HUES48 (cell line): ENCODE measurements at regions not wholly inside any gene's neighbourhood (a gene's known extent, or its start where the extent isn't known, plus 50 kb on each side); places are given as distances from the start of the nearest gene placed in this dataset.

Source experiments
- H3K27ac ChIP-seq: one replicate; pipeline ENCODE4 v1.7.0; 2013; ENCODE audit warnings: low read depth, low read length, inconsistent platforms
- H3K27me3 ChIP-seq: 2 replicates; pipeline ENCODE4 v1.6.1; 2013; ENCODE audit warnings: mild to moderate bottlenecking, low read length; ENCODE audit not compliant: control insufficient read depth, insufficient read depth
- H3K36me3 ChIP-seq: 2 replicates; pipeline ENCODE4 v1.6.1; 2013; ENCODE audit warnings: low read length; ENCODE audit not compliant: control insufficient read depth, insufficient read depth
- H3K4me1 ChIP-seq: 2 replicates; pipeline ENCODE4 v1.6.1; 2013; ENCODE audit warnings: mild to moderate bottlenecking, low read length; ENCODE audit not compliant: control insufficient read depth, insufficient read depth
- H3K4me3 ChIP-seq: 2 replicates; pipeline ENCODE4 v1.5.1; 2013; ENCODE audit warnings: mild to moderate bottlenecking, low read depth, low read length
- H3K9ac ChIP-seq: 2 replicates; pipeline ENCODE4 v1.6.1; 2013; ENCODE audit warnings: mild to moderate bottlenecking, low read depth, low read length, moderate library complexity
- H3K9me3 ChIP-seq: 2 replicates; pipeline ENCODE4 v1.6.1; 2013; ENCODE audit warnings: low read length; ENCODE audit not compliant: control insufficient read depth, insufficient read depth

- Histone ChIP-seq H3K4me1 (no peaks in the 10 kb centered on the region), H3K27ac (no peak overlapping the region), H3K9ac (no peak overlapping the region), H3K9me3 (no peaks in the 10 kb centered on the region), H3K27me3 (no peaks in the 10 kb centered on the region), H3K36me3 (no peaks in the 10 kb centered on the region), H3K4me3 (no peak overlapping the region)
These were observed 143.7 kb upstream of the SLC30A5 start for GRCh38 chr5:68950125-68950524.

GRCh38 chr5:68950930-68951329 lies 142.9 kb upstream of the SLC30A5 start:
- Histone ChIP-seq H3K4me3 (no peak overlapping the region), H3K9ac (no peak overlapping the region), H3K4me1 (no peaks in the 10 kb centered on the region), H3K36me3 (no peaks in the 10 kb centered on the region), H3K9me3 (no peaks in the 10 kb centered on the region), H3K27me3 (no peaks in the 10 kb centered on the region), H3K27ac (no peak overlapping the region)

GRCh38 chr5:68953231-68953874 lies 140.5 kb upstream of the SLC30A5 start:
- Histone ChIP-seq H3K27ac (no peak overlapping the region), H3K9ac (no peak overlapping the region), H3K27me3 (no peaks in the 10 kb centered on the region), H3K4me1 (no peaks in the 10 kb centered on the region), H3K4me3 (no peak overlapping the region), H3K9me3 (no peaks in the 10 kb centered on the region), H3K36me3 (no peaks in the 10 kb centered on the region)

GRCh38 chr5:68953875-68954617 lies 139.8 kb upstream of the SLC30A5 start:
- no peaks in the 10 kb centered on the region for H3K36me3 ChIP-seq
- H3K4me3 ChIP-seq = no peak overlapping the region
- no peak overlapping the region for H3K27ac ChIP-seq
- no peaks in the 10 kb centered on the region for H3K9me3 ChIP-seq
- H3K27me3 ChIP-seq = no peaks in the 10 kb centered on the region
- H3K9ac ChIP-seq = no peak overlapping the region
- H3K4me1 ChIP-seq = no peaks in the 10 kb centered on the region

- H3K27ac ChIP-seq = no peak overlapping the region
- H3K4me1 ChIP-seq = no peaks in the 10 kb centered on the region
- no peak overlapping the region for H3K9ac ChIP-seq
- no peaks in the 10 kb centered on the region for H3K9me3 ChIP-seq
- H3K36me3 ChIP-seq = no peaks in the 10 kb centered on the region
- no peaks in the 10 kb centered on the region for H3K27me3 ChIP-seq
- H3K4me3 ChIP-seq = no peak overlapping the region
These were observed 139.2 kb upstream of the SLC30A5 start for GRCh38 chr5:68954618-68954910.

GRCh38 chr5:68957591-68957990 lies 136.2 kb upstream of the SLC30A5 start:
- Histone ChIP-seq H3K4me1 (0 out of 2 replicates have a peak, but pooled peaks cover 1% of the 10 kb centered on the region), H3K36me3 (no peaks in the 10 kb centered on the region), H3K27me3 (no peaks in the 10 kb centered on the region), H3K9ac (no peak overlapping the region), H3K9me3 (no peaks in the 10 kb centered on the region), H3K4me3 (no peak overlapping the region), H3K27ac (no peak overlapping the region)

- Histone ChIP-seq H3K4me1 (0 out of 2 replicates have a peak, but pooled peaks cover 3% of the 10 kb centered on the region), H3K36me3 (no peaks in the 10 kb centered on the region), H3K27ac (no peak overlapping the region), H3K9me3 (no peaks in the 10 kb centered on the region), H3K9ac (no peak overlapping the region), H3K4me3 (no peak overlapping the region), H3K27me3 (no peaks in the 10 kb centered on the region)
These were observed 135.4 kb upstream of the SLC30A5 start for GRCh38 chr5:68958428-68958827.

- Histone ChIP-seq H3K9me3 (no peaks in the 10 kb centered on the region), H3K4me3 (no peak overlapping the region), H3K27me3 (no peaks in the 10 kb centered on the region), H3K27ac (no peak overlapping the region), H3K4me1 (0 out of 2 replicates have a peak, but pooled peaks cover 3% of the 10 kb centered on the region), H3K9ac (no peak overlapping the region), H3K36me3 (no peaks in the 10 kb centered on the region)
These were observed 133.4 kb upstream of the SLC30A5 start for GRCh38 chr5:68960456-68960855.

GRCh38 chr5:68960961-68961360 lies 132.9 kb upstream of the SLC30A5 start:
- Histone ChIP-seq H3K4me1 (0 out of 2 replicates have a peak, but pooled peaks cover 3% of the 10 kb centered on the region), H3K27me3 (no peaks in the 10 kb centered on the region), H3K27ac (no peak overlapping the region), H3K9me3 (no peaks in the 10 kb centered on the region), H3K36me3 (no peaks in the 10 kb centered on the region), H3K4me3 (no peak overlapping the region), H3K9ac (no peak overlapping the region)

- H3K27me3 ChIP-seq = no peaks in the 10 kb centered on the region
- no peak overlapping the region for H3K27ac ChIP-seq
- no peaks in the 10 kb centered on the region for H3K9me3 ChIP-seq
- H3K4me1 ChIP-seq = 0 out of 2 replicates have a peak, but pooled peaks cover 3% of the 10 kb centered on the region
- H3K9ac ChIP-seq = no peak overlapping the region
- no peaks in the 10 kb centered on the region for H3K36me3 ChIP-seq
- H3K4me3 ChIP-seq = no peak overlapping the region
These were observed 132.1 kb upstream of the SLC30A5 start for GRCh38 chr5:68961762-68962161.

- Histone ChIP-seq H3K27ac (no peak overlapping the region), H3K4me3 (no peak overlapping the region), H3K9ac (no peak overlapping the region), H3K4me1 (0 out of 2 replicates have a peak, but pooled peaks cover 3% of the 10 kb centered on the region), H3K27me3 (no peaks in the 10 kb centered on the region), H3K36me3 (no peaks in the 10 kb centered on the region), H3K9me3 (no peaks in the 10 kb centered on the region)
These were observed 130.9 kb upstream of the SLC30A5 start for GRCh38 chr5:68962757-68963484.
